ENCODE measurements at regions not wholly inside any gene's neighbourhood (a gene's known extent, or its start where the extent isn't known, plus 50 kb on each side); places are given as distances from the start of the nearest gene placed in this dataset.
"Not testable (repeated sequence)": the region's sequence is repeated elsewhere in the genome, so short reads cannot be mapped to it uniquely, and the experiment has no call there.

DNA sequence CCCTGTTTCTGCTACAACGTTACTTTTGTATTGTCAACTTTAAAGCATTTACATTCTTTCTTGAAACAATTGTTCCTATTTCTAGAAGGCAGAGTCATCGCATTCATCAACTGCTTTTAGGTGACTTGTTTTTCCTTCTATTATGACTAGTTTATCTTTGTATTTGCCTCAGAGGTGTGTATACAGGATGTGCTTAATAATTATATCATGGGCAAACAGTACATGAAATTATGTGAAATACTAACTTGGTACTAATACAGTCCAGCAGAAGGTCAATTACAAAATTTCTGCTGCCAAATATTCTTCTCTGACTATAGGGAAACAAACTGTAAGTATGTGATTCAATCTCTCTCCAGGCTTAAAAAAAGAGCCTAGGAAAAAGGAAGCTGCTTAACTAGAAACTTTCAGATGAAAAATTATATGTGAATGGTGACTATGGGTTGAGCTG, 101.6 kb downstream of the C4BPA start:
- 78% methylated on average over 1 of the region's 2 CpGs for WGBS (ENCODE audit: insufficient coverage)

DNA sequence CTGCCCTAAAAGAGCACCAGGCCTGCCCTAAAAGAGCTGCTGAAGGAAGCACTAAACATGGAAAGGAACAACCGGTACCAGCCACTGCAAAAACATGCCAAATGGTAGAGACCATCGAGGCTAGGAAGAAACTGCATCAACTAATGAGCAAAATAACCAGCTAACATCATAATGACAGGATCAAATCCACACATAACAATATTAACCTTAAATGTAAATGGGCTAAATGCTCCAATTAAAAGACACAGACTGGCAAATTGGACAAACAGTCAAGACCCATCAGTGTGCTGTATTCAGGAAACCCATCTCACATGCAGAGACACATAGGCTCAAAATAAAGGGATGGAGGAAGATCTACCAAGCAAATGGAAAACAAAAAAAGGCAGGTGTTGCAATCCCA, 104.7 kb downstream of the C4BPA start:
- H3K27ac ChIP-seq (ENCODE audit: low read length); intact Hi-C loops (cut with micrococcal nuclease); H3K36me3 Mint-ChIP-seq; ATAC-seq; H3K4me3 ChIP-seq (ENCODE audit: low read length); H3K9me3 Mint-ChIP-seq; H3K36me3 ChIP-seq (ENCODE audit: control insufficient read depth, insufficient read depth, low read length); H3K4me3 Mint-ChIP-seq; DNase-seq; H3K9me3 ChIP-seq (ENCODE audit: control insufficient read depth, insufficient read depth, low read length); H3K27me3 ChIP-seq (ENCODE audit: control insufficient read depth, insufficient read depth, low read length); H3K4me1 ChIP-seq (ENCODE audit: control insufficient read depth, insufficient read depth, low read length); H3K27ac Mint-ChIP-seq; H3K4me1 Mint-ChIP-seq: not testable (repeated sequence)
- 90% methylated on average over 2 of the region's 2 CpGs for WGBS (ENCODE audit: insufficient coverage)
- H3K27me3 Mint-ChIP-seq (ENCODE audit: low read depth in 2 of 2) = peaks cover 10 to 16% of the 10 kb centered on the region in 2 donors

More for the DNA sequence above, 101.6 kb downstream of the C4BPA start:
- H3K4me3 ChIP-seq (ENCODE audit: low read length) = no peak overlapping the region
- Mint-ChIP-seq H3K27ac (peak overlapping the region in 1 of 2 donors; percentile 28), H3K4me1 (no peaks in the 10 kb centered on the region), H3K27me3 (ENCODE audit: low read depth in 2 of 2) (peaks cover 13 to 16% of the 10 kb centered on the region in 2 donors), H3K36me3 (no peaks in the 10 kb centered on the region), H3K4me3 (no peak overlapping the region), H3K9me3 (peaks cover 0 to 3% of the 10 kb centered on the region in 2 donors)
- ATAC-seq (no peak), DNase-seq (no peak)
- no peaks in the 10 kb centered on the region for H3K4me1 ChIP-seq (ENCODE audit: control insufficient read depth, insufficient read depth, low read length)
- TF ChIP-seq, protein P1, sequence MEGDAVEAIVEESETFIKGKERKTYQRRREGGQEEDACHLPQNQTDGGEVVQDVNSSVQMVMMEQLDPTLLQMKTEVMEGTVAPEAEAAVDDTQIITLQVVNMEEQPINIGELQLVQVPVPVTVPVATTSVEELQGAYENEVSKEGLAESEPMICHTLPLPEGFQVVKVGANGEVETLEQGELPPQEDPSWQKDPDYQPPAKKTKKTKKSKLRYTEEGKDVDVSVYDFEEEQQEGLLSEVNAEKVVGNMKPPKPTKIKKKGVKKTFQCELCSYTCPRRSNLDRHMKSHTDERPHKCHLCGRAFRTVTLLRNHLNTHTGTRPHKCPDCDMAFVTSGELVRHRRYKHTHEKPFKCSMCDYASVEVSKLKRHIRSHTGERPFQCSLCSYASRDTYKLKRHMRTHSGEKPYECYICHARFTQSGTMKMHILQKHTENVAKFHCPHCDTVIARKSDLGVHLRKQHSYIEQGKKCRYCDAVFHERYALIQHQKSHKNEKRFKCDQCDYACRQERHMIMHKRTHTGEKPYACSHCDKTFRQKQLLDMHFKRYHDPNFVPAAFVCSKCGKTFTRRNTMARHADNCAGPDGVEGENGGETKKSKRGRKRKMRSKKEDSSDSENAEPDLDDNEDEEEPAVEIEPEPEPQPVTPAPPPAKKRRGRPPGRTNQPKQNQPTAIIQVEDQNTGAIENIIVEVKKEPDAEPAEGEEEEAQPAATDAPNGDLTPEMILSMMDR (IDR thresholded peaks at IDR 0.05) = no peak
- H3K27ac ChIP-seq (ENCODE audit: low read length) = peak overlapping the region; percentile 19
- intact Hi-C loops (cut with micrococcal nuclease) = no loop called here
- H3K36me3 ChIP-seq (ENCODE audit: control insufficient read depth, insufficient read depth, low read length) = no peaks in the 10 kb centered on the region
- no peaks in the 10 kb centered on the region for H3K27me3 ChIP-seq (ENCODE audit: control insufficient read depth, insufficient read depth, low read length)
- no peaks in the 10 kb centered on the region for H3K9me3 ChIP-seq (ENCODE audit: control insufficient read depth, insufficient read depth, low read length)

DNA sequence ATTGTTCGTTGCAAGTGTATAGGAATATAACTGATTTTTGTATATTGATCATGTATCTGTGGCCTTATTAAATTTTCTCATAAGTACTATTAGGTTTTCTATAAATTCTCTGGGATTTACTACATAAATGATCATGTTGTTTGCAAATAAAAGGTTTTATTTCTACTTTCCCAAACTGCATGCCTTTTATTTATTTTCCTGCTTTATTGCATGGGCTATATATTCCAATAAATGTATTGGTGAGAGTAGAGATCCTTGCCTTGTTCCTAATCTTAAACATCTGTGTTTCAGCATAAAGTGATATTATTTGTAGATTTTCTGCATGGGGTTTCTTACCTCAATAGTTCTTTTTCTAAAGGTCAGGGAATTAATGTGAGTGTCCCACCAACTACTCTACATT, 107.0 kb upstream of the CD55 start:
- ATAC-seq (no peak), DNase-seq (no peak)
- H3K36me3 Mint-ChIP-seq = peaks cover 9% of the 10 kb centered on the region
- Histone ChIP-seq H3K9me3 (ENCODE audit: control insufficient read depth, insufficient read depth, low read length) (no peaks in the 10 kb centered on the region), H3K36me3 (ENCODE audit: control insufficient read depth, insufficient read depth, low read length) (no peaks in the 10 kb centered on the region), H3K27ac (ENCODE audit: low read length) (no peak overlapping the region), H3K4me3 (ENCODE audit: low read length) (no peak overlapping the region), H3K4me1 (ENCODE audit: control insufficient read depth, insufficient read depth, low read length) (no peaks in the 10 kb centered on the region), H3K27me3 (ENCODE audit: control insufficient read depth, insufficient read depth, low read length) (no peaks in the 10 kb centered on the region)
- peaks cover 3 to 13% of the 10 kb centered on the region in 2 donors for H3K27me3 Mint-ChIP-seq (ENCODE audit: low read depth in 2 of 2)
- intact Hi-C loops (cut with micrococcal nuclease) = no loop called here
- H3K27ac Mint-ChIP-seq = no peak overlapping the region
- no peaks in the 10 kb centered on the region for H3K4me1 Mint-ChIP-seq
- TF ChIP-seq, protein P1 (IDR thresholded peaks at IDR 0.05) = no peak
- H3K4me3 Mint-ChIP-seq = no peak overlapping the region
- peaks cover 3 to 4% of the 10 kb centered on the region in 2 donors for H3K9me3 Mint-ChIP-seq
- no CpG with 5 or more reads among the region's 1 CpG for WGBS (ENCODE audit: insufficient coverage)

DNA sequence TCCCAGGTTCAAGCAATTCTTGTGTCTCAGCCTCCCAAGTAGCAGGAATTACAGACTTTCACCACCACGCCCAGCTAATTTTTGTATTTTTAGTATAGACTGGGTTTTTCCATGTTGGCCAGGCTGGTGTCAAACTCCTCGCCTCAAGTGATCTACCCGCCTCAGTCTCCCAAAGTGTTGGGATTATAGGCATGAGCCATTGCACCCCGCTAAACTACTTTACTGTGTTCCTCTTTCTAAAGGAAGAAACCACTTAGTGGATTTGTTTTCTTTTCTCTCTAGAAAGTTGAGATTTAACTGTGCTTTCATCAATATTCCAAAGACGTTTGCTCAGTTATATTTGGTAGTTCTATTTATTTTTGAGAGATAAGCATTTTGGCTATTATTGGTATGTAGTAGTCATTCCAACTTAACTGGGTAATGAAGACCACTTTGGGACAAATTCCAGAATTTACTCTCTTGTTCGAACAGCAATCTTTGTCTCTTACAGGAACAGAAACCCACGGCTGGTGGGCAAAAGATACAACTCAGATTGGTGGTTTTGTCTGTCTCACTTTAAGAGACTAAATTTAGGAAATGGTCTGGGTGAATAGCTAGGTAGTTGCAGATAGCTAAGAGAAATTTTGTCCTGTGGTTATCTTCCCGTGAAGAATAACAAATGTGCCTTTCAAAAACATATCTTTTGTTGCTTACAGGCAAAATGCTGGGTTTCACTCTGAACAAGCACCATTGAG, 103.5 kb upstream of the CD55 start:
- no peak for ATAC-seq
- WGBS (ENCODE audit: insufficient coverage) = 52% methylated on average over 6 of the region's 8 CpGs
- H3K27ac Mint-ChIP-seq = no peak overlapping the region
- peaks cover 3 to 4% of the 10 kb centered on the region in 2 donors for H3K9me3 Mint-ChIP-seq
- Histone ChIP-seq H3K4me1 (ENCODE audit: control insufficient read depth, insufficient read depth, low read length) (no peaks in the 10 kb centered on the region), H3K36me3 (ENCODE audit: control insufficient read depth, insufficient read depth, low read length) (no peaks in the 10 kb centered on the region), H3K27me3 (ENCODE audit: control insufficient read depth, insufficient read depth, low read length) (no peaks in the 10 kb centered on the region), H3K27ac (ENCODE audit: low read length) (no peak overlapping the region), H3K9me3 (ENCODE audit: control insufficient read depth, insufficient read depth, low read length) (no peaks in the 10 kb centered on the region), H3K4me3 (ENCODE audit: low read length) (no peak overlapping the region)
- DNase-seq = no peak
- H3K4me1 Mint-ChIP-seq = no peaks in the 10 kb centered on the region
- intact Hi-C loops (cut with micrococcal nuclease) = no loop called here
- H3K4me3 Mint-ChIP-seq = no peak overlapping the region
- peaks cover 11 to 18% of the 10 kb centered on the region in 2 donors for H3K27me3 Mint-ChIP-seq (ENCODE audit: low read depth in 2 of 2)
- H3K36me3 Mint-ChIP-seq = peaks cover 9% of the 10 kb centered on the region
- TF ChIP-seq, protein P1 (IDR thresholded peaks at IDR 0.05) = no peak
